HFFc6 (cell line): ENCODE measurements at regions not wholly inside any gene's neighbourhood (a gene's known extent, or its start where the extent isn't known, plus 50 kb on each side); places are given as distances from the start of the nearest gene placed in this dataset.

Source experiments
- DNase-seq: peaks from one replicate; pipeline ENCODE4 v3.0.0-alpha.2; 2018
- H3K27ac Mint-ChIP-seq: 2 replicates; pipeline ENCODE4 v1.8.0; 2020; ENCODE audit warnings: mild to moderate bottlenecking, mixed read lengths
- H3K27me3 Mint-ChIP-seq: 2 replicates; pipeline ENCODE4 v1.8.0; 2021; ENCODE audit warnings: mild to moderate bottlenecking, moderate library complexity, mixed read lengths; ENCODE audit not compliant: insufficient read depth
- H3K36me3 Mint-ChIP-seq: 2 replicates; pipeline ENCODE4 v1.8.0; 2021; ENCODE audit warnings: low read depth, mixed read lengths
- H3K4me1 Mint-ChIP-seq: 2 replicates; pipeline ENCODE4 v1.8.0; 2020; ENCODE audit warnings: low read depth, mixed read lengths
- H3K4me3 Mint-ChIP-seq: 2 replicates; pipeline ENCODE4 v1.8.0; 2020; ENCODE audit warnings: mild to moderate bottlenecking, moderate library complexity, mixed read lengths
- H3K9me3 Mint-ChIP-seq: 2 replicates; pipeline ENCODE4 v1.8.0; 2020; ENCODE audit warnings: mild to moderate bottlenecking, mixed read lengths
- CTCF ChIP-seq: fragments of 200-600 bp; sonication (generic); IDR thresholded peaks from 2 replicates; pipeline ENCODE4 v1.5.0; 2021; ENCODE audit warnings: antibody characterized with exemption, mild to moderate bottlenecking

GRCh38 chr2:71891155-71891554 lies 256.5 kb downstream of the CYP26B1 start:
- H3K4me3 Mint-ChIP-seq = no peak overlapping the region
- DNase-seq = no peak
- H3K9me3 Mint-ChIP-seq = peaks cover 9% of the 10 kb centered on the region
- peaks cover 15% of the 10 kb centered on the region for H3K36me3 Mint-ChIP-seq
- H3K27ac Mint-ChIP-seq = no peak overlapping the region
- no peak for TF ChIP-seq CTCF
- H3K4me1 Mint-ChIP-seq = peaks cover 48% of the 10 kb centered on the region
- peaks cover 2% of the 10 kb centered on the region for H3K27me3 Mint-ChIP-seq

- H3K4me3 Mint-ChIP-seq = no peak overlapping the region; the same call in 1 of the 2 replicates
- H3K27me3 Mint-ChIP-seq = peaks cover 2% of the 10 kb centered on the region
- TF ChIP-seq CTCF = 0 out of 2 replicates have a peak, but pooled peaks have one; percentile 7
- peaks cover 25% of the 10 kb centered on the region for H3K36me3 Mint-ChIP-seq
- peak; percentile 77 for DNase-seq
- H3K27ac Mint-ChIP-seq = peak overlapping the region; percentile 38; the same call in 1 of the 2 replicates
- H3K9me3 Mint-ChIP-seq = peaks cover 20% of the 10 kb centered on the region
- peaks cover 48% of the 10 kb centered on the region for H3K4me1 Mint-ChIP-seq
These were observed 257.6 kb downstream of the CYP26B1 start for GRCh38 chr2:71889759-71890684.

- TF ChIP-seq CTCF = no peak
- H3K36me3 Mint-ChIP-seq = peaks cover 34% of the 10 kb centered on the region
- DNase-seq = peak; percentile 40
- peaks cover 2% of the 10 kb centered on the region for H3K27me3 Mint-ChIP-seq
- no peak overlapping the region for H3K4me3 Mint-ChIP-seq
- peak overlapping the region; percentile 51 for H3K27ac Mint-ChIP-seq
- H3K4me1 Mint-ChIP-seq = peaks cover 56% of the 10 kb centered on the region
- H3K9me3 Mint-ChIP-seq = peaks cover 28% of the 10 kb centered on the region
These were observed 258.8 kb downstream of the CYP26B1 start for GRCh38 chr2:71888751-71889445.

GRCh38 chr2:71887196-71887595 lies 260.5 kb downstream of the CYP26B1 start:
- Mint-ChIP-seq H3K4me3 (no peak overlapping the region), H3K27ac (no peak overlapping the region), H3K27me3 (no peaks in the 10 kb centered on the region; the same call in none of the 2 replicates), H3K9me3 (peaks cover 28% of the 10 kb centered on the region), H3K4me1 (peaks cover 65% of the 10 kb centered on the region), H3K36me3 (peaks cover 26% of the 10 kb centered on the region)
- no peak for TF ChIP-seq CTCF
- DNase-seq = no peak

- Mint-ChIP-seq H3K4me1 (peaks cover 75% of the 10 kb centered on the region), H3K4me3 (no peak overlapping the region)
These were observed 261.4 kb downstream of the CYP26B1 start for GRCh38 chr2:71886241-71886640.

More at GRCh38 chr2:71886241-71886640, 261.4 kb downstream of the CYP26B1 start:
- Mint-ChIP-seq H3K36me3 (peaks cover 26% of the 10 kb centered on the region), H3K27me3 (no peaks in the 10 kb centered on the region; the same call in none of the 2 replicates), H3K9me3 (peaks cover 28% of the 10 kb centered on the region), H3K27ac (no peak overlapping the region)
- no peak for DNase-seq
- TF ChIP-seq CTCF = no peak
